ENCODE measurements at regions not wholly inside any gene's neighbourhood (a gene's known extent, or its start where the extent isn't known, plus 50 kb on each side); places are given as distances from the start of the nearest gene placed in this dataset.

- no peak for TF ChIP-seq ZNF274 (IDR thresholded peaks at IDR 0.05; ENCODE audit: low read depth, low read length)
- TF ChIP-seq YY1 (IDR thresholded peaks at IDR 0.05; ENCODE audit: insufficient read depth, insufficient read length): no peak
Measured at GRCh38 chr14:58746701-58747100, 108.9 kb downstream of the DACT1 start.

Measured in NT2/D1 (cell line).